ENCODE measurements at regions not wholly inside any gene's neighbourhood (a gene's known extent, or its start where the extent isn't known, plus 50 kb on each side); places are given as distances from the start of the nearest gene placed in this dataset.

DNA sequence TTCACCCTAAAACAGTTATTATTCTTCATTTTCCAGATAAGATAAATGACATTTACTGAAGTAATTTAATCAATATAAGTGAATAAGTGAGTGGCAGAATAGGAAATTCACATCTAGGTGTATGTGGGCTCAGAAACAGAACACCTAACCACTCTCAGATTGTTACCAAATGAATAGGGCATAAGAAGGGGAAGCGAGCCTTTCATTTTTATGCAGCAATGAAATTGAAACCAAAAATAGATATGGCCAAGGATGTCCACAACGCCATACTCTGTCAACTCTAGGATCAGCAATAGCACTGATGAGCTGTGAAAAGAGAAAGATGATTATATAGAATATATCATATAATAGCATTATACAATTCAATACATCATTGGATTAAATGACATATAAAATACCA, 398.1 kb upstream of the API5 start:
- TF ChIP-seq, protein P1, sequence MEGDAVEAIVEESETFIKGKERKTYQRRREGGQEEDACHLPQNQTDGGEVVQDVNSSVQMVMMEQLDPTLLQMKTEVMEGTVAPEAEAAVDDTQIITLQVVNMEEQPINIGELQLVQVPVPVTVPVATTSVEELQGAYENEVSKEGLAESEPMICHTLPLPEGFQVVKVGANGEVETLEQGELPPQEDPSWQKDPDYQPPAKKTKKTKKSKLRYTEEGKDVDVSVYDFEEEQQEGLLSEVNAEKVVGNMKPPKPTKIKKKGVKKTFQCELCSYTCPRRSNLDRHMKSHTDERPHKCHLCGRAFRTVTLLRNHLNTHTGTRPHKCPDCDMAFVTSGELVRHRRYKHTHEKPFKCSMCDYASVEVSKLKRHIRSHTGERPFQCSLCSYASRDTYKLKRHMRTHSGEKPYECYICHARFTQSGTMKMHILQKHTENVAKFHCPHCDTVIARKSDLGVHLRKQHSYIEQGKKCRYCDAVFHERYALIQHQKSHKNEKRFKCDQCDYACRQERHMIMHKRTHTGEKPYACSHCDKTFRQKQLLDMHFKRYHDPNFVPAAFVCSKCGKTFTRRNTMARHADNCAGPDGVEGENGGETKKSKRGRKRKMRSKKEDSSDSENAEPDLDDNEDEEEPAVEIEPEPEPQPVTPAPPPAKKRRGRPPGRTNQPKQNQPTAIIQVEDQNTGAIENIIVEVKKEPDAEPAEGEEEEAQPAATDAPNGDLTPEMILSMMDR (IDR thresholded peaks at IDR 0.05): no peak
- TF ChIP-seq POLR2A (IDR thresholded peaks at IDR 0.05) (no peak), POLR2AphosphoS5 (IDR thresholded peaks at IDR 0.05) (no peak)
